H1 (cell line): ENCODE measurements at regions not wholly inside any gene's neighbourhood (a gene's known extent, or its start where the extent isn't known, plus 50 kb on each side); places are given as distances from the start of the nearest gene placed in this dataset.

Experiments
- ATF2 ChIP-seq: IDR thresholded peaks from 2 replicates; pipeline ENCODE4 v1.6.1; 2012; ENCODE audit warnings: low read length, inconsistent platforms
- GTF2F1 ChIP-seq: IDR thresholded peaks from 2 replicates; pipeline ENCODE4 v1.6.1; 2012; ENCODE audit warnings: low read depth, low read length, improper control_type of control experiment, borderline replicate concordance
- KDM1A ChIP-seq: fragments of 200-600, 300-600 bp; sonication (generic); IDR thresholded peaks from 2 replicates; pipeline ENCODE4 v1.7.1; 2016; ENCODE audit warnings: mild to moderate bottlenecking, low read length, borderline replicate concordance
- SRF ChIP-seq: IDR thresholded peaks from 2 replicates; pipeline ENCODE4 v1.6.1; 2011; ENCODE audit warnings: mild to moderate bottlenecking, low read depth, low read length, moderate library complexity

- no peak for TF ChIP-seq KDM1A
- no peak for TF ChIP-seq ATF2
- TF ChIP-seq SRF = no peak
- TF ChIP-seq GTF2F1 = no peak
Observed at GRCh38 chr12:4829161-4829792, 80.4 kb upstream of the KCNA1 start (continued).
